ENCODE measurements at regions not wholly inside any gene's neighbourhood (a gene's known extent, or its start where the extent isn't known, plus 50 kb on each side); places are given as distances from the start of the nearest gene placed in this dataset.

GRCh38 chr2:75421986-75422385 is 138.8 kb downstream of the EVA1A start:
- no peak for DNase-seq (ENCODE audit: low read depth)
- no peak overlapping the region for H3K4me3 ChIP-seq (ENCODE audit: control insufficient read depth, low read depth, low read length)
- no peak for TF ChIP-seq CTCF (conservative IDR thresholded peaks at IDR 0.05; ENCODE audit: control insufficient read depth, insufficient read depth, low read depth, low read length)

- no peak for DNase-seq (ENCODE audit: low read depth)
- H3K4me3 ChIP-seq (ENCODE audit: control insufficient read depth, low read depth, low read length), result no peak overlapping the region
- no peak for TF ChIP-seq CTCF (conservative IDR thresholded peaks at IDR 0.05; ENCODE audit: control insufficient read depth, insufficient read depth, low read depth, low read length)
Measured at GRCh38 chr2:75416420-75417342, 144.1 kb downstream of the EVA1A start.

GRCh38 chr2:75415731-75416130 is 145.0 kb downstream of the EVA1A start:
- TF ChIP-seq CTCF (conservative IDR thresholded peaks at IDR 0.05; ENCODE audit: control insufficient read depth, insufficient read depth, low read depth, low read length), result no peak
- H3K4me3 ChIP-seq (ENCODE audit: control insufficient read depth, low read depth, low read length), result no peak overlapping the region

GRCh38 chr2:75415111-75415626 is 145.6 kb downstream of the EVA1A start:
- no peak for TF ChIP-seq CTCF (conservative IDR thresholded peaks at IDR 0.05; ENCODE audit: control insufficient read depth, insufficient read depth, low read depth, low read length)
- no peak for DNase-seq (ENCODE audit: low read depth)
- no peak overlapping the region for H3K4me3 ChIP-seq (ENCODE audit: control insufficient read depth, low read depth, low read length)

More at GRCh38 chr2:75415731-75416130, 145.0 kb downstream of the EVA1A start:
- DNase-seq (ENCODE audit: low read depth), result no peak

GRCh38 chr2:75411574-75411973 is 149.2 kb downstream of the EVA1A start:
- no peak for TF ChIP-seq CTCF (conservative IDR thresholded peaks at IDR 0.05; ENCODE audit: control insufficient read depth, insufficient read depth, low read depth, low read length)
- no peak for DNase-seq (ENCODE audit: low read depth)
- no peak overlapping the region for H3K4me3 ChIP-seq (ENCODE audit: control insufficient read depth, low read depth, low read length)

GRCh38 chr2:75410702-75411101 is 150.0 kb downstream of the EVA1A start:
- TF ChIP-seq CTCF (conservative IDR thresholded peaks at IDR 0.05; ENCODE audit: control insufficient read depth, insufficient read depth, low read depth, low read length), result no peak
- DNase-seq (ENCODE audit: low read depth), result no peak

More at GRCh38 chr2:75410702-75411101, 150.0 kb downstream of the EVA1A start:
- no peak overlapping the region for H3K4me3 ChIP-seq (ENCODE audit: control insufficient read depth, low read depth, low read length)
